Body of pancreas (tissue), 4 donors: ENCODE measurements at regions not wholly inside any gene's neighbourhood (a gene's known extent, or its start where the extent isn't known, plus 50 kb on each side); places are given as distances from the start of the nearest gene placed in this dataset.

Experiments
- POLR2A ChIP-seq, 3 donors: fragments of 450-650 bp; IDR thresholded peaks; one replicate each; pipeline ENCODE4 v1.6.1; 2016; ENCODE audit warnings: antibody characterized with exemption in 3 of 3, mild to moderate bottlenecking in 2 of 3
- TF ChIP-seq, protein P1 (sequence below), 7 experiments: fragments of 450-650 bp in 4 of 7; fragments of 200-600 bp in 3 of 7; sonication (generic) in 3 of 7; IDR thresholded peaks; one replicate each; pipeline ENCODE4 v1.5.1; 2016 to 2019; ENCODE audit warnings: antibody characterized with exemption in 7 of 7

DNA sequence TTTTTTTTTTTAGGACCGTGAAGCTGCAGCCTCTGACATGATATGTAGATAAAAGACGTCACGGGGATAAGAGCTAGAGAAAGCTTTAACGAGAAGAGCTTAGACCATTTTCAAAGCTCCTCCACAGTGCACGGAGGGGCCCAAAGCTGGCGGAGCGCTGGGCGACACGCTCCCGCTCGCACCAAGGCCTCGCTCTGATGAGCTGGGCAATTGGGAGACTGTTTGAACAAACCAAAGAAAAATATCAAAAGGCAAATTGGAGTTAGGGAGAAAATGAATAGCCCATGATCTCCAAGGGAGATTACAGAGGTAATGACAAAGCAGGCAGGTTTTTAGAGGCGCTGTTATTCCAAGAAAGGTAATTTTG is 179.4 kb downstream of the SREK1 start:
- TF ChIP-seq, protein P1, sequence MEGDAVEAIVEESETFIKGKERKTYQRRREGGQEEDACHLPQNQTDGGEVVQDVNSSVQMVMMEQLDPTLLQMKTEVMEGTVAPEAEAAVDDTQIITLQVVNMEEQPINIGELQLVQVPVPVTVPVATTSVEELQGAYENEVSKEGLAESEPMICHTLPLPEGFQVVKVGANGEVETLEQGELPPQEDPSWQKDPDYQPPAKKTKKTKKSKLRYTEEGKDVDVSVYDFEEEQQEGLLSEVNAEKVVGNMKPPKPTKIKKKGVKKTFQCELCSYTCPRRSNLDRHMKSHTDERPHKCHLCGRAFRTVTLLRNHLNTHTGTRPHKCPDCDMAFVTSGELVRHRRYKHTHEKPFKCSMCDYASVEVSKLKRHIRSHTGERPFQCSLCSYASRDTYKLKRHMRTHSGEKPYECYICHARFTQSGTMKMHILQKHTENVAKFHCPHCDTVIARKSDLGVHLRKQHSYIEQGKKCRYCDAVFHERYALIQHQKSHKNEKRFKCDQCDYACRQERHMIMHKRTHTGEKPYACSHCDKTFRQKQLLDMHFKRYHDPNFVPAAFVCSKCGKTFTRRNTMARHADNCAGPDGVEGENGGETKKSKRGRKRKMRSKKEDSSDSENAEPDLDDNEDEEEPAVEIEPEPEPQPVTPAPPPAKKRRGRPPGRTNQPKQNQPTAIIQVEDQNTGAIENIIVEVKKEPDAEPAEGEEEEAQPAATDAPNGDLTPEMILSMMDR (IDR thresholded peaks at IDR 0.05) = no peak
- no peak for TF ChIP-seq POLR2A (IDR thresholded peaks at IDR 0.05)
